NB4 (cell line): ENCODE measurements at regions not wholly inside any gene's neighbourhood (a gene's known extent, or its start where the extent isn't known, plus 50 kb on each side); places are given as distances from the start of the nearest gene placed in this dataset.
"Not testable (repeated sequence)": the region's sequence is repeated elsewhere in the genome, so short reads cannot be mapped to it uniquely, and the experiment has no call there.

ENCODE experiments used
- CTCF ChIP-seq: IDR thresholded peaks from one replicate; pipeline ENCODE4 v1.5.1; 2012; ENCODE audit warnings: low read depth, low read length
- MAX ChIP-seq: IDR thresholded peaks from 2 replicates; pipeline ENCODE4 v1.6.1; 2011; ENCODE audit warnings: low read depth, low read length
- MYC ChIP-seq: IDR thresholded peaks from 2 replicates; pipeline ENCODE4 v1.6.1; 2011; ENCODE audit warnings: low read depth, low read length
- POLR2A ChIP-seq: IDR thresholded peaks from 2 replicates; pipeline ENCODE4 v1.6.1; 2011; ENCODE audit warnings: mild to moderate bottlenecking; ENCODE audit not compliant: insufficient read length; ENCODE audit errors: extremely low read depth

- not testable (repeated sequence) for TF ChIP-seq CTCF, POLR2A, MAX, MYC
Observed at GRCh38 chr17:62196587-62196986, 131.5 kb upstream of the MED13 start.
